Right lobe of liver (tissue), 6 donors: ENCODE measurements at regions not wholly inside any gene's neighbourhood (a gene's known extent, or its start where the extent isn't known, plus 50 kb on each side); places are given as distances from the start of the nearest gene placed in this dataset.

Experiments
- ATAC-seq, 4 donors: fragments of 200-7000 bp; cut with Tn5 transposase; one replicate each; pipeline ENCODE4 v1.9.1; 2020; ENCODE audit warnings: mild to moderate bottlenecking in 4 of 4, moderate library complexity in 4 of 4
- DNase-seq, 3 donors: peaks; one replicate each; pipeline ENCODE4 v3.0.0-alpha.2; 2020
- H3K27ac ChIP-seq, 3 donors: fragments of 200-600 bp; one replicate each; pipeline ENCODE4 v1.8.0; 2022
- H3K27me3 ChIP-seq, 2 donors: fragments of 200-600 bp; one replicate each; pipeline ENCODE4 v1.8.0; 2022
- H3K36me3 ChIP-seq, 4 donors: fragments of 200-600 bp; sonication (generic) in 1 of 4; one replicate each; pipeline versions ENCODE4 v1.5.1 to v1.8.0; 2017 to 2022; ENCODE audit warnings: control low read depth in 1 of 4
- H3K4me1 ChIP-seq, 4 donors: fragments of 200-600 bp; sonication (generic) in 1 of 4; one replicate each; pipeline versions ENCODE4 v1.5.1 to v1.8.0; 2017 to 2022; ENCODE audit warnings: control low read depth in 1 of 4
- H3K4me3 ChIP-seq, 3 donors: fragments of 200-600 bp; one replicate each; pipeline ENCODE4 v1.8.0; 2022
- H3K9me3 ChIP-seq, 4 donors: fragments of 200-600 bp; sonication (generic) in 1 of 4; one replicate each; pipeline versions ENCODE4 v1.5.1 to v1.8.0; 2017 to 2022; ENCODE audit warnings: control low read depth in 1 of 4
- CTCF ChIP-seq, 4 donors: fragments of 200-600 bp in 3 of 4; fragments of 450-650 bp in 1 of 4; IDR thresholded peaks; one replicate each; pipeline versions ENCODE4 v1.5.1 to v1.8.0; 2016 to 2022; ENCODE audit warnings: antibody characterized with exemption in 4 of 4, mild to moderate bottlenecking in 2 of 4
- POLR2A ChIP-seq: fragments of 450-650 bp; IDR thresholded peaks from one replicate; pipeline ENCODE4 v1.6.1; 2017; ENCODE audit warnings: antibody characterized with exemption, mild to moderate bottlenecking
- WGBS: methylation state at CpG from one replicate; pipeline ENCODE4 v1.1.6; 2018; ENCODE audit warnings: low coverage, low lambda C conversion rate; ENCODE audit not compliant: insufficient coverage; ENCODE audit errors: missing lambda C conversion rate; 5-methylcytosine and 5-hydroxymethylcytosine counted together
- intact Hi-C, 2 donors: fragments of 100-400 bp; cut with DNase I; formaldehyde crosslinking; loops; one replicate each; pipeline versions ENCODE4 v1.11.2 to v1.14.1; 2022
- small RNA-seq, 2 experiments: library from RNA; depleted of rRNA; stranded (forward); fragments of <200 nt; gene quantifications; one replicate each; pipeline ENCODE3, GENCODE V24; 2016
- donor health status: DM: no; HTN: yes; CAD: no.
- donor health status: DM: no; HTN: no; CAD: no.
- donor health status: DM: no; HTN: no; CAD: no.
- donor health status: DM: no; HTN: yes; CAD: no.
- donor health status: DM: no; HTN: yes; CAD: no.

- intact Hi-C loops, result loop anchor here (5.0 to 10.0 kb wide), 2 partner anchors 473 to 1191 kb away; partner anchors contain the start of gene CXCL12 (in 1 of the 2)
- WGBS, result 67% methylated on average over 5 of the region's 5 CpGs
- peaks cover 0 to 11% (median 0%) of the 10 kb centered on the region in 4 donors for H3K4me1 ChIP-seq
- H3K9me3 ChIP-seq, result no peaks in the 10 kb centered on the region
- no peak overlapping the region for H3K27ac ChIP-seq
- DNase-seq (no peak), ATAC-seq (no peak)
- H3K4me3 ChIP-seq, result no peak overlapping the region
- no peaks in the 10 kb centered on the region for H3K27me3 ChIP-seq
- H3K36me3 ChIP-seq, result no peaks in the 10 kb centered on the region
- no peak for TF ChIP-seq POLR2A
These were observed 53.1 kb upstream of the TMEM72 start for GRCh38 chr10:44858017-44858371.

DNA sequence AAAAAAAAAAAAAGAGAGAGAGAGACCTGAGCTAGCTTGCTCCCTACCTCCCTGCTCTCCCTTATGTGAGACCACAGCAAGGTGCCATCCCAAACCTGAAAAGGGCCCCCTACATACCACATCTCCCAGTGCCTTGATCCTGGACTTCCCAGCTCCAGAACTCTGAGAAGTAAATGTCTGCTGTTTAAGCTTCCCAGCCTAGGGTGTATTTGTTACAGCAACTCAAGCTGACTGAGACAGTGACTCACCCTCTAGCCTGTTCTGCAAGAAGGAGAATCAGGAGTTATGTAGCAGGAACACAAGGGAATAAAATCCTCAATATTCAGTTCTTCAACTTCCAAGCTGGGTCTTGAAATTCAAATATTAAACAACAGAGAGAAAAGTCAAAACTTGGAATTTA, 52.1 kb upstream of the TMEM72 start:
- Histone ChIP-seq H3K4me1 (peaks cover 0 to 16% (median 0%) of the 10 kb centered on the region in 4 donors), H3K9me3 (no peaks in the 10 kb centered on the region), H3K4me3 (no peak overlapping the region), H3K27me3 (no peaks in the 10 kb centered on the region), H3K36me3 (no peaks in the 10 kb centered on the region), H3K27ac (no peak overlapping the region)
- intact Hi-C loops, result loop anchor here (5.0 to 10.0 kb wide), 2 partner anchors 474 to 1192 kb away; partner anchors contain the start of gene CXCL12 (in 1 of the 2)
- no peak for ATAC-seq
- no peak for DNase-seq
- TF ChIP-seq POLR2A (no peak), CTCF (IDR thresholded peaks at IDR 0.05) (no peak)

DNA sequence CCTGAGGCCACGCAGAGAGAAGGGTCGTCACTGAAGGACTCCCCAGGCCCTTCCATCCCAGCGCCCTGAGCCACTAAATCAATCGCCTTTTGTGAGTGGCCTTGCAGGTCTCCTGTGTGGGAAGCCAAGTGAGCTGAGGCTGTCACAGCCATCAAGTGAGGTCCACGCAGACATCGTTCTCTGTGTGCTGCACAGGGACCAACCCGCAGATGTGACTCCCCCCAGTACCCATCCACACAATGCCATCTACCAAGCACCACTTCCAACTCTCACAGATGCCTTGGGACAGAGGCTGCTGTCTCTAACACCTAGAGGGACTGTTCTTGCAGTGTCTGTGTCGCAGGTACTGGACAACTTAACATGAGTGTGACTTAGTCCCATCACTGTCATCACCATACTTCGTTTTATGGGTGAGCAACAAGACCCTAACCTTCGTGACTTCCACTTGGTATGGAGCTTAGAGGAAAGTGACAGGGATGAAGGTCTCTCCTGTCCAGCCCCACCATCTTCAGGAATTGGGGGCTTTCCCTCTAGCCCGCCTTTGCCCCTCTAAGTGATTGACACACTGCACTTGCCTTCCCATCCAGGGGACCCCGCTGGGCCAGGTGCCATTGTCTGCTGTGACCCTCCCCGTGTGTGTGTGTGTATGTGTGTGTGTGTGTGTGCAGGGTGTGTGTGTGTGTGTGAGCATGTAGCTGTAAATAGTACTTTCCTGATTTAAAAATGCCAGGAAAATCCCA, 51.4 kb upstream of the TMEM72 start:
- no peaks in the 10 kb centered on the region for H3K27me3 ChIP-seq
- H3K4me3 ChIP-seq, result no peak overlapping the region
- DNase-seq (peak in 1 of 3 donors; percentile 21), ATAC-seq (no peak)
- H3K27ac ChIP-seq, result no peak overlapping the region
- no peak for TF ChIP-seq CTCF (IDR thresholded peaks at IDR 0.05)
- TF ChIP-seq POLR2A, result no peak
- WGBS, result 53% methylated on average over 4 of the region's 13 CpGs
- H3K4me1 ChIP-seq, result peaks cover 0 to 22% (median 0%) of the 10 kb centered on the region in 4 donors
- H3K9me3 ChIP-seq, result no peaks in the 10 kb centered on the region
- no peaks in the 10 kb centered on the region for H3K36me3 ChIP-seq
- intact Hi-C loops, result loop anchor here (5.0 to 10.0 kb wide), 3 partner anchors 475 to 1192 kb away; partner anchors contain the start of gene CXCL12 (in 1 of the 2)

DNA sequence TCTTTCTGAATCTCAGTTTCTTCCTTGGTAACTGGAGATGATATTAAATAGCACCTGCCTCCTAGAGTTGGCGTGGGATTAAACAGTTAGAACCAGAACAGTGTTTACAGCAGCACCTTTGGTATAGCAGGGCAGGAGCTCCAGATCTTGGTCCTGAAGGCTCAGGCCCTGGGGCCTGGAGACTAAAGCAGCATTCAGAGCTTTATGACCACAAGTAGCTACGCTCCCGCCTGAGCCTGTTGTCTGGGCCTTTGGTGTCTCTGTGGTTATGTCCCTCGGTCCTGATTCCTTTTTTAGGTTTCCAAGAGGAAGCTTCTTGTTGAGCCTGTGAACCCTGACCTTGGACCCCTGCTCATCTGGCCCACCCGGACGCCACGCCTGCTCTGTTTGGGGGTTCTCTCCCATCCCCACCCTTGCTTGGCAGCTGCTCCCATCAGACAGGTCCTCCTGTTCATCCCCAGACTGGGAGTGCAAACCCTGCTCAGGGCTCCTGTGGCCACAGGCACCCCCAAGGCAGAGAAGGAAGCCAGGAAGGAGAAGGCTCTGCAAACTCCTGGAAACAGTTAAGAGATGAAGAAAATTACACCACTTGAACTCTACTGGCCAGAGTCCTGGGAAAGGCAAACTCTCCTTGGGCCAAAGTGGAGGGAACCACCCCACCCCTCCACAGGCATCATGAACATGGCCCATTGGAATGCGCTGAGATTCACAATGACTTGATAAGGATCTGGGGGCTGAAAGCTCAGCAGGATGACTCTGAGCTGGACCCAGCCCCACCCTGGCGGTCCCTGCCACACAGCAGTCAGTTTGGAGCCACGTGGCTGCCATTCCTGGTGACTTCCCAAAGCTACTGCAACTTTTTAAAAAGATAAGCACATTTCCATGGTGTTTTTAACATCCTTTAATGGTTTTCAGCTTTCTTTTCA, 50.1 kb upstream of the TMEM72 start:
- no peak for ATAC-seq
- Histone ChIP-seq H3K4me1 (peaks cover 0 to 26% (median 0%) of the 10 kb centered on the region in 4 donors), H3K27ac (no peak overlapping the region), H3K36me3 (no peaks in the 10 kb centered on the region), H3K27me3 (no peaks in the 10 kb centered on the region), H3K4me3 (no peak overlapping the region), H3K9me3 (no peaks in the 10 kb centered on the region)
- TF ChIP-seq POLR2A (no peak), CTCF (IDR thresholded peaks at IDR 0.05) (no peak)
- DNase-seq, result no peak
- 75% methylated on average over 3 of the region's 10 CpGs for WGBS
- intact Hi-C loops, result loop anchor here in 1 of 2 donors (10.0 kb wide), 1 partner anchor 1186 kb away; no protein-coding TSS in a partner anchor

Small RNA genes lying in the stretch of these regions (small RNA-seq; reads per million reads assigned to genes)
- gene AL356157.2, result 0 reads per million in 2 experiments
